GM21381 (cell line): ENCODE measurements at regions not wholly inside any gene's neighbourhood (a gene's known extent, or its start where the extent isn't known, plus 50 kb on each side); places are given as distances from the start of the nearest gene placed in this dataset.
"Not testable (repeated sequence)": the region's sequence is repeated elsewhere in the genome, so short reads cannot be mapped to it uniquely, and the experiment has no call there.

Experiments used
- ATAC-seq: cut with Tn5 transposase; IDR thresholded peaks from one replicate; pipeline ENCODE4 v1.9.1; 2021; ENCODE audit warnings: mild to moderate bottlenecking, moderate library complexity; ENCODE audit not compliant: unreplicated experiment

DNA sequence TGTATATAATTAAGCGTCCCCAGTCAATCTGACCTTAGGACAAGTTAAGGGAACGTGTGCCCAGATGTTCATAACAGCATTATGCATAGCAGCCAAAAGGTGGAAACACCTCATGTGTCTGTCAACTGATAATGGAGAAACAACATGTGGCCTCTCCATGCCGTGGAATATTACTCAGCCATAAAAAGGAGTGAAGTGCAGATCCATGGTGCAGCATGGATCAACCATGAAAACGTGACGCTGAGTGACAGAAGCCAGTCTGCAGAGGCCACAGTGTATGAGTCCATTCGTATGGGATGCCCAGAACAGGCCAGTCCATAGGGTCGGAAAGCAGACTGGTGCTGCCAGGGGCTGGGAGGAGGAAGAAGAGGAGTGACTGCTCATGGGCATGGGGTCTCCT lies 161.0 kb upstream of the CIBAR2 start:
- no peak for ATAC-seq

DNA sequence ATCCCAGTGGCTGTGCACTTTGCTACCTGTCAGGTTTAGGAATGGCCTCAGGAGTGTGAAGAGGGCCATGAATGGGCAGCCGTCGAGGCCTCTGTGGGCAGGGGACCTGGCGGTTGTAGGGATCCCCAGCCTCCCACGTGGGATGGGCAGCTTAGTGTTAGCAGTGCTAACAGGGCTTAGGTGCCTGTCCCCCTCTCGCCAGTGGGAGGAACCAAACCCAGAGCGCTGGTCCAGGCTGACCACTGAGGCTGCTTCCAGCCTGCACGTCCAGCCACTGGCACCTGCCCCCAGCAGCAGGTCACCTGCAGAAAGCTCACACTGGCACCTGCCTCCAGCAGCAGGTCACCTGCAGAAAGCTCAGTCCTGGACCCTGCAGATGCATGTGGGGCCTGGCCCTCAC lies 162.2 kb upstream of the CIBAR2 start:
- ATAC-seq, result no peak

DNA sequence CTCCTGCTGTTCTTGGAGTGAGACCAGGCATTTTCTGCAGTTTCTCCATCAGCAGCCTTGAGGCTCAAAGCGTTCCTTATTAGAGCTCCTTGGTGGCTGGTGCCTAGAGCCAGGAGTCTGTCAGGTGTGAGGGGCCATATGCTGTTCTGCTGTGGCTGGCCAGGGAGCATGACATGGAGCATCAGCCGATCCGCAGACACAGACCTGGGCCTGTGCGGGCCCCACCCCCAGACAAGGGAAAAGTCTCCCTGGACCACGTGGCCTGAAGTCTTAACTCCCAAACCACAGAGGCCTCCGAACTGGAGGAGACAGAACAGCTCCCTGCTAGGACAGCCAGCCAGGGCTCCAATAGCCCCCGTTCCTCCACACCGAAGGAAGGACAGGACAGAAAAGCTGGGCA lies 162.7 kb upstream of the CIBAR2 start:
- no peak for ATAC-seq

DNA sequence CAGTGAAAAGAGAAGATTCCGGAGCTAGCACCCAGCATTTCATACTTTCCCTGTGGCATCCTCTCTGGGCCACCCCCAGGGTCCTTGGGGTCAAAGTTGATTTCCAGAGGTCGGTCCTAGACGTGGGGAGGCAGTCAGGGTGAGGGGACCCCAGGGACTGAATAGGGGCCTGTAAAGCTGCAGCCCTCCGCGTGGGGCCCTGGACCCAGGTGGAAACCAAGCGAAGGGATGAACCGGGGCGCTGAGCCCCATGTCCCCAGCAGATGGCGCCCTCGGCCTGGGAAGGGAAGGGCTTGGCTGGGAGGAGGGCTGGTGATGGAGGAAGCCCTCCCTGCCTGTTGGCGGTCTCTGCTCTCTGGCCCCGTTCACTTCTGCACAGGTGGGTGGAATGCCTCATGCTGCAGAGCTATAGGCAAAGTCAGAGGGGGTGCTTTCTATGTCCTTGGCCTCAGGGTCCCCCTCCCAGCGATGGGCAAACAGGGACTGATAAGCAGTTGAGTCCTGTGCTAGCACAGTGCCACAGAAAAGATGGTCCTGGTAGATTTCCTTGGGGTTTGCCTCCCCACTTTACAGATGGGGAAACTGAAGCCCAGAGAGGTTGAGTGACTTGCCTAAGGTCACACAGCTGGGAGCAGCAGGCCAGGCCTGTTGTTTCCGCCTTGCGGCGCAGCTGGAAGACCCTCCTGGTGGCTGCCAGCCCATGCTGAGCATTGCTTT lies 163.4 kb upstream of the CIBAR2 start:
- ATAC-seq, result no peak

DNA sequence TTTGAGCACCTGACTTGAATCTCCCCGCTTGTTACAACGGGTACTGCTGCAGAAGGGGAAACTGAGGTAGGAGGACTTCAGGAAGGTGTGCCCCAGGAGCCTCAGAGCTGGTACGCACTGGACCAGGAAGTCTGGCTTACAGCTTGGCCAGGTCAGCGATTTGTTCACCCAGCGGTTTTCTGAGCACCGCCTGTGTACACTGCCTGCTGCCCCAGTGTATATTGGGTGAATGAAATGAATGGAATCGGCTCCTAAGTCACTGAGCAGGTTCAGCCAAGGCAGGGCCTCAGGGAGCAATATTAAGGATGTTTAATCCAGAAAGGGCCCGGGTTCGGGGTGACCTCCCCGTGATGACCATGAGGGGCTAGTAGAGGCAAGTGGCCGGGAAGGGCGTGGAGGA lies 164.0 kb upstream of the CIBAR2 start:
- no peak for ATAC-seq

DNA sequence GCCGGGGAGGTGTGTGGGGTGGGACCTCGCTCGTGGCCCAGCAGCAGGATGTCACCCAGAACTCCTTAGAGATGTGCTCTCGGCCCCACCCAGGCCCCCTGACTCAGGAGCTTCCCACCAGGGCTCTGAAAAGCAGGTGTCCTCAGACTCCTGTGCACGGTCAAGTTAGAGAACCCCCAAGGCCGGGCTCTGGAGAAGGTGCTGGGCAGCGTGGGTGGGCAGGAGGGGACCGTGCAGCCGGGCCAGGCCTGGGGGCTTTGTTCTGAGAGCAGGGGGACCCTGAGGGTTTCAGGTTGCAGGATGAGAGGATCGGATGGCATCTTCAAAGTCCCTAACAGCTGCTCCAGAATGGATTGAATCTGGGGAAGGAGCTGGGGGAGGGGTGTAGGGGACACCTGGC lies 164.4 kb upstream of the CIBAR2 start:
- ATAC-seq, result no peak

DNA sequence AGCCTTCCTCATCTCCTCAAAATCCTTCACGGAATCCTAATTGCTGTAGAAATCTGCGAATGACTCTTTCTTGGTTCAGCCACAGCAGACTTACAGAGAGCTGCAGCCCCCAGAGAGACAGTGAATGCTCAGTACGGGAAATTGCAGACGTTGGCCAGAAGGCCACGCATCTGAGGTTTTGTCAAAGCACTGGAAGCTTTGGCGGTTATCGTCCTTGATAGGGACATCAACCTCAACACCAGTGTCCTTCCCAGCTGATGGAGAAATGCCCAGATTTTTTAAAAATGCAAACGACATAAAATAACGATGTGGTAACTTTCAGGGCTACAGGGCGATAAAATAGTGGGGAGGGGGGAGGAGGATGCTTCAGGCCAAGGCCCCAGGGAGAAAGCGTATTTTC lies 166.6 kb upstream of the CIBAR2 start:
- ATAC-seq, result no peak

DNA sequence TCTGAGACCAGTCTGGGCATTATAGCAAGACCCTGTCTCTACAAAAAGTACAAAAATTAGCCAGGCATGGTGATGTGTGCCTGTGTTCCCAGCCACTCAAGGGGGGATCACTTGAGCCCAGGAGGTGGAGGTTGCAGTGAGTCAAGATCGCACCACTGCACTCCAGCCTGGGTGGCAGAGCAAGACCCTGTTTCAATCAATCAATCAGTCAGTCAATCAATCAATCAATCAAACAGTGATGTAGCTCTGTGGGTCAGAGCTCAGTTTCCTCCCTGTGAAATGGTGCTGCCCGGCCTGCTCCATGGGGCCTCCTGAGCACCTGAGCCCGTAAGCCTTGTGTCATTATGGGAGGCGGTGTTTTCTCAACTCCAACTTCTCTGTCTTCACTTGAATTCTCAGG lies 167.1 kb upstream of the CIBAR2 start:
- no peak for ATAC-seq

DNA sequence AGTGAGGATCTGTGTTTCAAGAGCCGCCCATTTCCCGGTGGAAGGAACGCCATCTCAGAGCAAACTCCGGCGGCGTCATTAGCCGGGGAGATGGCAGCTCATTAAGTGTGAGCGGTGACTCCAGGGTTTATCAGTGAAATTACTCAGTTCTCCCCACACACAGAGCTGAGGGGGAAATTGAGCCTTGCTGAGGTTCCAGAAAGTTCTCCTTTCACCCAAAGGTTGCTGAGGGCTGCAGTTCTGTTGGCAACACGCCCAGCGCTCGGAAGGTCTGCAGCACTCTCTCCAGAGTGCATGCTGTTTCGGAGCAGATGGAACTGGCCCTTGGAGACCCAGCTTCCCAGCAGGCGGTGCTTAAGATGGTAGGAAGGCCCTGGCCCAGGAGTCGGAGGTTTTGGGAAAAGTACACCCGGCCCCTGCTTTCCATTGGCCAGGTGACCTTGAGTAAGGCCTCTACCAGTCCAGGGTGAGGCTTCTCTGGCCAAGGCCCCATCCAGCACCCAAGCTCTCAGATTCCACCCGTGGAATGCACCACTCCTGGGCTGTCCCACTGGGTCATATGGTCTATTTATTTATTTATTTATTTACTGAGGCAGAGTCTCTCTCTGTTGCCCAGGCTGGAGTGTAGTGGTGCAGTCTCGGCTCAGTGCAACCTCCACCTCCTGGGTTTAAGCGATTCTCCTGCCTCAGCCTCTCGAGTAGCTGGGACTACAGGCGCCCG lies 167.7 kb upstream of the CIBAR2 start:
- ATAC-seq, result no peak

DNA sequence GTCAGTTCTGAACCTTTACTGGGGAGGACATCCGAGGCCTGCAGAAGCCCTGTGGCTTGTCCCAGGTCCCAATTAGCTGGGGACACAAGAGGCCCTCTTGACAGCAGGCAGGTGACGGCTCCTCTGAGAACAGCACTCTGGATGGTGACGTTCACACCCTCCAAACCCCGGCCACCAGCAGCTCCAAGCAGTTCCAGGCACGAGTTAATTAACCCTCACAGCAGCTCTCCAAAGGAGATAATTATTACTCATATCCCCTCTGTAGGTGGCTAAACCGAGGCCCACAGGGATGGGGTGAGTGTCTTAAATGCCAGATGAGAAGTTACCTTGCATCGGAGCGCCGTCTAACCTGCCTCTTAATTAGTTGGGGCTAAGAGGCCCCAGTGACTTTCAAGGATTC lies 168.9 kb upstream of the CIBAR2 start:
- ATAC-seq, result no peak

DNA sequence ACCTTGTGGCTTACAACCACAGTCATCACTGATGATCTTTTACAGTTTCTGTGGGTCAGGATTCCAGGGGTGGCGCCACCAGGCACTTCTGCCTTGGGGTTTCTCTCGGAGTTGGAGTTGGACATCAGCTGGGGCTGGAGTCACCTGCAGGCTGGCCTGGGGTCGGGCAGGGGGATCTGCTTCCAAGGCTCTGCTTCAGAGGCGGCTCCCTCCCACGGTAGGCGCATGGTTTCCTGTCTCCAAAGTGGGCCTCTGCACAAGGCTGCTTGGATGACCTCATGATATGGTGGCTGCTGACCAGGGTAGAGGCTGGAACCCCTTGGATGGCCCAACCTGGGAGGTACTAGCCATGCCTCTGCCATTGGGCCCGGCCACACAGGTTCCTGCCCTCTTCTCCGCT lies 170.6 kb upstream of the CIBAR2 start:
- no peak for ATAC-seq

DNA sequence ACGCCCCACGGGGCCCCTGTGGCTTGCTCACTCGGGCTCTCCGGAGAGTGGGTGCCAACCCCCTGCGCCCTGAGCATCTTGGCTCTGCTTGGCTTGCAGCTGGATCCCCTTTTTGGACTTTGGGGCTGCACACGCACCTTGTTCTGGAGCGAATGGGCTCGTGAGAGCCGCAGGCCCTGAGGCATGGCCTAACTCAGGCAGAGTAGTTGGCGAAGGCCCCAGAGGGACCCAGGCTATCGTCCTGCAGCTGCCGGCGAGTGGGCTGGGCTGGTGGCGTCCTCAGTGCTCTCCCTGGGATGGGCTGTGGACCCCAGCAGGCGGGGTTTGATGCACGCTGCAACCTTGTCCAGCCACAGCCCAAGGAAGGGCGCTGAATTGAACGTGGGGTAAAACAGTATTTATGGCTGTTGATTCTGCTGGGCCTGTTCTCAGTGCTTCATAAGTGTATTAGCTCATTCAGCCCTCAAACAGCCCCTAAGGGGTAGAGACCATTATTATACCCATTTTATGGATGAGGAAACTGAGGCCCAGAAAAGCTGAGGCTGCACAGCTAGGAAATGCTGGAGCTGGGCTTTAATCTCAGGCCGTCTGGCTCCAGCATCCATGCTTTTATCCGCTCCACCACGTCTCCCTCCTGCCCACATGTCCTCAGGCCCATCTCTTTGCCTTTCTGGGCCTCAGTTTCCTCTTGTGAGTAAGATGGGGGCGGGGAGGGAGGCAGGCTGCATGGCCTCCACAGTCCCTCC lies 171.2 kb upstream of the CIBAR2 start:
- ATAC-seq, result no peak

DNA sequence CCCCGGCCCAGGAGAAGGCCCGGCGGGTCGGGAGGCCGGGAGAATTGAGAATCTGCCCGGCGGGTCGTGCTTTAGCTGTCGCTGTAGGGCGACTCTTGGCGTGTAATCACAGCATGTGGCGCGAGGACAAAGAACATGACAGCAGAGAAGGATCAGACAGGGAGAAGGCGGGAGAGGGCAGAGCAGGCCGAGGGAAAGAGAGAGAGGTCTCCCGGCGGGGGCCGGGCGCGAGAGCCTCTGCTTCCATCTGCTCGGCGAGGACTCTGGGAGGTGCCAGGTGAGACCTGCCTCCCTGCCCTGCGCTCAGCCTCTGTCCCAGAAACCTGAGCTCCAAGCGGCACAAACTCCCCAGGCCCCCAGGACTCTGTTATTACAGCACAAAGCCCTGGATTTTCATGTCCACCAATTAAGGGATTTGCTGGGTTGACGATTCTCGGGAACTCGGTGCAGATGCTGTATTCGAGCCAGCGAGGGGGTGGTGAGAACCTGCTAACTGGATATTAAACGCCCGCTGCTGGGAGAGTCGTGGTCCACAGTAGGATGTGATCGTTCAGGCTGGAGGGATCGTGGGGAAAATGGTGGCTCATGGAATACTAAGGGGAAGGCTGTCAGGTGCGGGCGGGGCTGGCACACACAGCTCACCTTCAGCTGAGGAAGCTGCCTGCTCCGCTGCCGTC lies 172.0 kb upstream of the CIBAR2 start:
- ATAC-seq, result no peak

DNA sequence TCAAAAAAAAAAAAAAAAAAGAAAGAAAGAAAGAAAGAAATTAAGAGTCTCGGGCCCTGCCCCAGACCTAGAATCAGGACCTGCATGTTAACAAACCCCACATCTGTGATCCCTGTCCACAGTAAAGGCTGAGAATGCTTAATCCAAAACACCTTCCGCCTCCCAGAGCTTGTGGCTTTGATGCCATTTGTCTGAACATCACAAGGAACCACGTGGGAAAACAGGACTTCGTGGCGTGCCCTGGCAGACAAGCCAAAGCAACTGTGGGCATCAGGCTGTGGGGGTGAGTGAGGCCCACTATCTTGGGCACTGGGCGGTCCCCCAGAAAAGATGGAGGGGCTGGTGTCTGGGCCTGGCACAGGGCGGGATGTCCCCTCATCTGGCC lies 173.4 kb upstream of the CIBAR2 start:
- no peak for ATAC-seq

DNA sequence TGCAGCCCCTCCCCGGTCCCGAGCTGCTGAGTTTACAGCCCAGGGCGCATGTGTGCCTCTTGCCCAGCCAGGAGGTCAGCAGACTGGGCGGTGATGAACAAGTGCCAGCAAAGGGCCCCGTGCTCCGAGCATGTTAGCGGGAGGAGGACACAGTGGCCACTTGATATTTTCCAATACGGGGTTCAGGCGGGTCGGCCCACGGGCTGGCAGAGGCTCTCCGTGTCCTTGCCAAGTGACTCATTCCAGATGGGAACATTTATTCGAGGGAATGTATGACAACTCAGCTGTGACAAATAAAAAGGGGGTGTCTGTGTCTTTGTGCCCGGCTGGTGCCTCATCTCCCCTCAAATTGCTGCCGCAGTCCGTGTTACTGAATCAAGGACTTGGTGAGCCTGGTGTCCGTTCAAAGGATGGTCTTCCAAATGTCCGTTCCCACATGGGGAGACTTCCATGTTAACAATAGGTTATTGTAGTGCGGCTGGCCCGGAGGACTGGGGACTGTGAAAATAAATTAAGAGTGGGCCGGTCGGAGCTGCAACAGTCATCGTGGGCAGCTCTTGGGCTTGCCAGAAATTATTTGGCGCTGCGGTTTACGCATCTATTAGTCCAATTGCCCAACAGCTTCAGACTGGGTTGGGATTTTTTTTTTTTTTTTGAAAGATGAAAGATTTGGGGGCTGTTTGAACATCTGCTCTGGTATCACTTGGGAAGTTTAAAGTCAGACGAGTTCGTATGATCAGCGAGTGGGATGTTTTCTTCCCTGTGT lies 174.0 kb upstream of the CIBAR2 start:
- ATAC-seq, result no peak

DNA sequence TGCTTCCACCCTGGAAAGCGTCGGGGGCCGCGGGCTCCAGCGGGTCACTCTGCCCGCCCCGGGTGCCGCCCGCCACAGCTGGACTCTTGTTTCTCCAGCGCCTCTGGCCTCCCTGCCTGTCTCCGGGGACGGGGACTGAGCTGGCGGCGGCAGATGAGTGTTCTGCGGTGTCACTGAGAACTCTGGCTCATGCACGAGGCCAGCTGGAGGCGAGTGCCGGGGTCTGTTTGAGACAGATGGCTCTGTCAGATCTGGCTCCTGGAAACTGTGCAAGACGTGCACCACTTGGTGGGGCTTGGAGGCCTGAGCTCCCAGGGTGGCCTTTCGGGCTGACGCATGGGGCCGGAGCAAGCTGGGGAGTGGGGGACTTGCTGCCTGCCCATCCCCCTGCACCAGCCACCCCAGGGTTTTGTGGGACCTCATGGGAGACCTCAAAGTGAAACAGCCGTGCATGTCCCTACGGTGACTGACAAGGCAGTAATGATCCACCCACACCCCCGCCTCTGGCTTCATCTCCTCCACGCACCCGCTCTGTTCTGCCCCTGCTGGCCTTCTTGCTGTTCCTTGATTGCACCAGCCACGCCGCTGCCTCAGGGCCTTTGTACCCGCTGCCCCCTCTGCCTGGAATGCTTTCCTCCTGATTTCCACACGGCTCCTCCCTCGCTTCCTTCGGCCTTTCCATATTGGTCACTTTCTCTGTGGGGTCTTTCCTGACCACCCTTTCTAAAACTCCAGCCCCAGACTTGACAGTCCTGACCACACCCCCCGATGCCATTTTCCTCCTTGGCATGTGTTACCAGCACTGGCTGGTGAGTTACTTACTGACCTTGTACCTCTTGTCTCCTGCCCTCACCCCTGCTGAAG lies 174.9 kb upstream of the CIBAR2 start:
- ATAC-seq, result no peak

DNA sequence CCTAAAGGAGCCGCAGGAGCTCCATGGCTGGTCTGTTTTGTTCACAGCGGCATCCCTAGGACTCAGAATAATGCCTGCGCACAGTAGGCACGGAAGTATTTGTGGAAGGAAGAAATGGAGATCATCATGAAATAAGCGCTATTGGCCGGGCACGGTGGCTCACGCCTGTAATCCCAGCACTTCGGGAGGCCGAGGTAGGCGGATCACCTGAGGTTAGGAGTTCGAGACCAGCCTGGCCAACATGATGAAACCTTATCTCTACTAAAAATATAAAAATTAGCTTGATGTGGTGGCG lies 175.5 kb upstream of the CIBAR2 start:
- not testable (repeated sequence) for ATAC-seq

DNA sequence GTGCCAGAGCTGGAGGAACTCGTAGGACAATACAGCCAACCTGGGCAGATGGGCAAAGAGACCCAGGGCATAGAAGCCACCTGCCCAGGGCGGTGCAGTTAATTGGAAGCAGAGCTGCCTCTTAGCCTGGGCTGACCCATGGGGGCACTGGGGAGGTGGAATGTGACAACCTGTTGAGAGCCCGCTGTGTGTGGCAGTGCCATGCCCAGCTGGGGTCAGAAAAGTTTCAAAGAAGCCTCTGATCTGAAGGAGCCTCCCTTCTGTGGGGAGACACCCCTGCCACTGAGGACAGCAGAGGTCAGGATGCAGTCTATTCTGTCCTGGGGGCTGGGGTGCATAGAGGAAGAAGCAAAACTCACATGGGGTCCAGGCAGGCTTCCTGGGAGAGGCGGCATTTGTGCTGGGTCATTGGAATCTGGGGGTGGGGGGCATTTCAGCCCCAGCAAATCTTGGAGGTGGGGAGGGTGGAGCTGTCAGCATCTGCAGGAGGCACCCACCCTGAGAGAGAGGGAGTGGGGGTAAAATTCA lies 176.1 kb upstream of the CIBAR2 start:
- ATAC-seq, result no peak

DNA sequence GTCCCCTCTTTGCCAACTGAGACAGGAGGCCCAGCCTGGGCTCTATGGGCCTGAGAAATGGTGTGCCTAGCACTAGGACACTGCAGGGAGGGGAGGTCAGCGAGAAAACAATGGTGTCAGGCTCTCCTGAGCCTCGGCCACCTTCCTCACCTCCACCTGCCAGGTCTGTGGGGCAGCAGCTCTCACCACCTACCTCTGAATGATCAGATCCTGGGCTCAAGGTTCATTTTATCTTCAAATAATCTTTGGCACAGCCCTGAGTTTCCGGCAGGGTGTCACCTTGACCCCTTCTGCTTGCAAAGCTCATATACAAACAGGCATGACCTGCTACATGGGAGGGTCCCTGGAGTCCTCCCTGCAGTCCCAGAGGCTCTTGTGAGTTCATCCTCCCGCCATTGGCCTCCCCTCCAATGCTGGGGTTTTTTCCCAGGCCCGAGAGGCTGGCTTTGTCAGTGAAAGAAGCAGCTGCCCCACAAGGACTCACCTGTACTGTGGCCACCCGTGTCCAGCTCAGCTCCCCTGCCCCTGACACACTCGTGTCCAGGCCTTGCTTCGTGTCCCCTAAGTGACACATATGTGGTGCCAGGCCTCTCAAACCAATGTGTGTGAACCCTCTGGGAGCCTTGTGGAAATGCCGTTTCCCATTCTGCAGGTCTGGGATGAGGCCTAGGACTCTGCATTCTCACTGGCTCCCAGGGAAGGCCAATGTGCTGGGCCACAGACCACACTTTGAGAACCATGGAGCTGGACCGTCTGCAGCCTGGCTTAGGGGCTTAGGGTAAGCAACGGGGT lies 176.8 kb upstream of the CIBAR2 start:
- ATAC-seq, result no peak
